ENCODE measurements at regions not wholly inside any gene's neighbourhood (a gene's known extent, or its start where the extent isn't known, plus 50 kb on each side); places are given as distances from the start of the nearest gene placed in this dataset.

DNA sequence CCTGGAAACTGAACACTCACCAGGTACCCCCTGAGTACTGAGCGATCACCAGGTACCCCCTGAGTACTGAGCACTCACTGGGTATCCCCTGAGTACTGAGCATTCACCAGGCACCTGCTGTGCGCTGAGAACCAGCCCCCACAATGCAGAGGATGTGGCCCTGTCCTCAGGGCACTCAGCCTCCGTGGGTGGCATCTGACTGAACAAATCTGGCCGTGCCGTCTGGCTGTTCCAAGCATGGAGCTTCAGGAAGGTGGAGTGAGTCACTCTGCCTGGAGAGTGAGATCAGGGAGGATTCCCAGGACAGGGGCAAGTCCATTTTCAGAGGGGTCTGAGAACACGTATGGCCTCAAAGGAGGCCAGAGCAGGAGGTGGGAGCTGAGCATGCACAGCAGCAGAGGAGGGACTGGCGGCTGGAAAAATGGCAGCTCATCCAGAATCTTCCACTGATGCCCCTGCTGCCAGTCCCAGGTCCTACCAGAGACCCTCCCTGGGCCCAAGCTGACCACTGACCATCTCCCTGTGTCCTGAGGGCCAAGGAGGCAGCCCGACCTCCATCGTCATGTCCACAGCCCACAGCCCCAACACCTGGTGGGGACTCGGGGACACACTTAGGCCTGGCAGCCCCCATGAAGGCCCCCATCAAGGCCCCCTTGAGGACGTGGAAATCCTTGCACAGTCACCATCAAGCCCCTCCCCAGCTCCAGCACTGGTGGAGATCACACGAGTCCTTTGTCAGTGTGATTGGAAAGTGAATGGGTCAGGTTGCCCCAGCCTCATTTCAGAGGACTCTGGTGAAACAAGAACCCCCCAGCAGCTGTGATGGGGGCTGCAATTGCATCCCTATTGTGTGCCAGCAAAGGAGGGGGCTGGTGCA, 94.1 kb downstream of the HMX1 start:
- TF ChIP-seq, protein P1, sequence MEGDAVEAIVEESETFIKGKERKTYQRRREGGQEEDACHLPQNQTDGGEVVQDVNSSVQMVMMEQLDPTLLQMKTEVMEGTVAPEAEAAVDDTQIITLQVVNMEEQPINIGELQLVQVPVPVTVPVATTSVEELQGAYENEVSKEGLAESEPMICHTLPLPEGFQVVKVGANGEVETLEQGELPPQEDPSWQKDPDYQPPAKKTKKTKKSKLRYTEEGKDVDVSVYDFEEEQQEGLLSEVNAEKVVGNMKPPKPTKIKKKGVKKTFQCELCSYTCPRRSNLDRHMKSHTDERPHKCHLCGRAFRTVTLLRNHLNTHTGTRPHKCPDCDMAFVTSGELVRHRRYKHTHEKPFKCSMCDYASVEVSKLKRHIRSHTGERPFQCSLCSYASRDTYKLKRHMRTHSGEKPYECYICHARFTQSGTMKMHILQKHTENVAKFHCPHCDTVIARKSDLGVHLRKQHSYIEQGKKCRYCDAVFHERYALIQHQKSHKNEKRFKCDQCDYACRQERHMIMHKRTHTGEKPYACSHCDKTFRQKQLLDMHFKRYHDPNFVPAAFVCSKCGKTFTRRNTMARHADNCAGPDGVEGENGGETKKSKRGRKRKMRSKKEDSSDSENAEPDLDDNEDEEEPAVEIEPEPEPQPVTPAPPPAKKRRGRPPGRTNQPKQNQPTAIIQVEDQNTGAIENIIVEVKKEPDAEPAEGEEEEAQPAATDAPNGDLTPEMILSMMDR (IDR thresholded peaks at IDR 0.05) = no peak
- no peak for TF ChIP-seq POLR2A (IDR thresholded peaks at IDR 0.05)
